NCI-H2171 treated with DMSO at 0.1 percent for 48 hours (cell line): ENCODE measurements at regions not wholly inside any gene's neighbourhood (a gene's known extent, or its start where the extent isn't known, plus 50 kb on each side); places are given as distances from the start of the nearest gene placed in this dataset.
A peak's percentile ranks its signal among the peaks of the same experiment; 100 is the strongest.
"Not testable (repeated sequence)": the region's sequence is repeated elsewhere in the genome, so short reads cannot be mapped to it uniquely, and the experiment has no call there.

Experiments used
- DNase-seq: peaks from one replicate; lab custom pipeline; 2025; lab: John Stamatoyannopoulos, UW

GRCh38 chr10:109809954-109810353, 113.4 kb downstream of the XPNPEP1 start:
- not testable (repeated sequence) for DNase-seq

GRCh38 chr10:109801191-109801590, 122.1 kb downstream of the XPNPEP1 start:
- not testable (repeated sequence) for DNase-seq

DNA sequence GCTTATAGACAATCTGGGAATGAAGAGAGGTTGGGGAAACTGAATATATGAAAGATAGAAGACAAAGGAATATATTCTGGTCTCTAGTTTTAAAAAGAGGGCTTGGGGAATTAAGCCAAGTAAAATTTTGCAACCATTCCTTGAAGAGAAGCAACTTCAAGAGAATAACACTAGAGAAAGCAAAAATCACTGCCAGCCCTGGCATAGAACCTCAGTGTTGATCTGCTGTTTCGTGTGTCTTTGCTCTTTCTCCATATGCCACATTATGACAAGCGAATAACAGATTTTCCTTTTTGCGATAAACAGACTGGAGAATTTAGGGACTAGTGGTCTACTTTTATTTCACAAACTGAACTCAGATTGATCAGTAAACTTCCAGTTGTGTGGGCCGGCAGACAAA, 132.7 kb downstream of the XPNPEP1 start:
- no peak for DNase-seq

DNA sequence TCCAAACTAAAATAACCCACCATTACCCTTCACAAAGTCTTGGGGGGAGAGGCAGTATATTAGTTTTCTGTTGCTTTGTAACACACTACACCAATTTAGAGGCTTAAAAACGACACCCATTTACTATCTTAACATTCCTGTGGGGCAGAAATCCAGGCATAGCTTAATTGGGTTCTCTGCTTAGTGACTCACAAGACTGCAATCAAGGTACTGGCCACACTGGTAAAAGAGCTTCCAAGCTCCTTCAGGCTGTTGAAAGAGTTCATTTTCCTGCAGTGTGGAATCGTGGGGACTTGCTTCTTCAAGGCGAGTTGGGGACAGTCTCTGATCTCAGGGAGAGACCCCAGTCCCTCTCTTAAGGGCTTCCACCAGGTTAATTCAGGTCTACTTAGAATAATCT, 139.1 kb downstream of the XPNPEP1 start:
- DNase-seq: no peak

- DNase-seq: no peak
Measured at GRCh38 chr10:109783286-109783685, 140.0 kb downstream of the XPNPEP1 start.

DNA sequence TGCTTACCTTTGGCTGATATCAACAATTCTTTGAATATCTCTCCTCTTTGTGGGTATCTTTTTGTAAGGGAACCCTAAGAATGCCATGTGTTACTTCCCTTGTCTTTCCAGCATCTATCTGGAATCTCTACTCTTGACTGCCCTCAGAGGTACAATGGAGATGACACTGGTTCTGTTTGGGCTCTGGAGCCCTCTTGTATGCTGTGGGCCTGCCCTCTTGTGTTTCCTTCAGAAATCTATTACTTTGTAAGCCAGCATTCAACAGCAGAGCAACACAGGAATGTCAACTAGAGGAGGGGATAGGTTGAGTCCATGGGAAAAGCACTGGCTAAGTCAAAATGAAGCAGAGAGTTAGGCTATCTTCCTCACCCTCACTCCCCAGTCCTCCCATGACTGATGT, 142.3 kb downstream of the XPNPEP1 start:
- no peak for DNase-seq

DNA sequence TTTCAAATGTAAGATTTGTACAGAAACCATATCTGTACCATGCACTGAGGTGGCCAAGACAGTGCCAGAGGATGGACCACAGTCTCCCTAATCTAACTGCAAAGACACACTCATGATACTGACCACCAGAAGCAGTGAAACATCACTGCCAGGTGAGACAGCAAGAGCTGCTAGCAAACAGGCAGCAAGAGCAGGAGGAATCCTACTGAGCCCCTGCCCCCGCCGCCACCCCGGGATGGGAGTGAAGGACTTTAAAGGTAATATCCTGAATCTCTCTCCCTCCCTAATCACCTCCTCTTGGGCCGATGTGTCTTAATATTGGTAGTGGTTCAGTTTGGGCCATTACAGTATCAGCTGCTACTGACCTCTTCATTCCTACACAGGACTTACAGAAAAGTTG, 144.3 kb downstream of the XPNPEP1 start:
- DNase-seq: no peak

- DNase-seq: no peak
Measured at GRCh38 chr10:109774121-109774440, 149.2 kb downstream of the XPNPEP1 start.

DNA sequence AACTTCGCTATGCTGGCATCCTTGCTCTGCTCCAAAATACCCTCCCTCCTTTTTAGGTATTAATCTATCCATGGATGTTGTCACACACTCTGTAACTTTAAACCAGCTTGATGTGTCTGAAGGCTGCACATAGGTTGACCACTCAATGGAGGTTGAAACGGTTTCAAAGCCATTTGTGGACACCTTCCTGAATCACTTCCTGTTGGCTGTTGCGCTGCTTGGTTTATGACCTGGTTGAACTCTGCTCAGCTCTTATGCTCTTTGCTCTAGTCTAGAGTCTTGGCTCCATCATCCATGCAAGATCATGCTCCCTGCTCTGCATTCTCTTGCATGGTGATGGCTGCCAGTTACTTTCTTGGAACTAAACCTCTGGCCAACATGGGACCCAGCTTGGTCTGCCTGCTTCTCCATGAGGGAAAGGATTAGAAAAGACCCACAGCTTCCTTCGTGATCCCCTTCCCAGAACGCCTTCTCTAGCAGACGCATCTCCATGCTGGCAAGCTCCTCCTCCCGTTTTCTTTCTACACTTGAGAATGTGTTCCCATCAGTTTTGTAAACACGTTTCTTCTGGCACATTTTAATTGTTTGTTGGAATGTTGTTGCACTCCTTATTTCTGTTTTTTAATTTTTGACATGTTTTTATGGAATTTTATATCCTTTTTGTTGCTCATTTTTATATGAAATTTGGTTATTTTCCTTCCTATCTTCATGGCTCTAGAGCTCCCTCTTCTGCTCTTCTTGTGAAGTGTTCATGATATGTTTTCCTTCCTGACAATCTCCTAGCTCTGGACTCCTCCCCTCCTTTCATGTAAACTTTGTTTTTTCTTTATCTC, 149.8 kb downstream of the XPNPEP1 start:
- DNase-seq: peak; percentile 33

DNA sequence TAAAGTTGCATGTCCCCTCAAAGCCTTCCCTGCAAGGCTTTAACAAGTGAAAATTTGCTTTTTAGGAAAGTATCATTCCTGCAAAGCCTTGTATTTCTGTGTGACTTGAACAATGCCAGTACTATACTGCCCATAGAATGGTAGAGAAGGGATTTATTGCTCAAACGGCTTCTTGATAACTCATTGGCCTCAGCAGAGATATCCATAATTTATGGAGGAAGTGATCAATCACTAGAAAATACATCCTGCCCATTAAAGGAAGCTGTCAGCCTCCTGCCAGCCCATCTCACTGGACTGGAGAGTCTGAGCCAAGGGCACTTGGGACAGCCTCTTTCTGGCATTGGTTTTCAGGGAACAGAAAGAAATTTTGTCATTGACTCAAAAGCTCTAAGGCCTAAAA, 152.6 kb downstream of the XPNPEP1 start:
- DNase-seq: no peak

GRCh38 chr10:109769966-109770365, 153.3 kb downstream of the XPNPEP1 start:
- no peak for DNase-seq

DNA sequence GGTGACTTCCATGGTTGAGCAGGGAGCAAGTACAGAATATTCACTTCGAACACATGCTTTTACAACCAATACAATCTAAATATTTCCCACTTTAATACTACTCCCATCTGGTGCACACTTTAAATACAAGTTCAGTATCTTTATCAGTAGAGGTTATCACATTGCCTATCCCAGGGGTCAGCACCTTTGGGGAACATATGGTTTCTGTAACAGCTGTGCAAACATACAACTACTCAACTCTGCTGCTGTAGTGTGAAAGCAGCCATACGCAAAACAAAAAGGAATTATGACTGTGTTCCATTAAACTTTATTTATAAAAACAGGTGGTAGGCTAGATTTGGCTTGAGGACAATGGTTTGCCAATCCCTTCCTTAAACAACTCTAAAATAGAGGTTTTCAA, 157.5 kb downstream of the XPNPEP1 start:
- DNase-seq: peak; percentile 47

- DNase-seq: no peak
Measured at GRCh38 chr10:109762555-109762954, 160.8 kb downstream of the XPNPEP1 start.

- not testable (repeated sequence) for DNase-seq
Measured at GRCh38 chr10:109757670-109758069, 165.6 kb downstream of the XPNPEP1 start.

GRCh38 chr10:109746861-109747260, 176.4 kb downstream of the XPNPEP1 start:
- no peak for DNase-seq

DNA sequence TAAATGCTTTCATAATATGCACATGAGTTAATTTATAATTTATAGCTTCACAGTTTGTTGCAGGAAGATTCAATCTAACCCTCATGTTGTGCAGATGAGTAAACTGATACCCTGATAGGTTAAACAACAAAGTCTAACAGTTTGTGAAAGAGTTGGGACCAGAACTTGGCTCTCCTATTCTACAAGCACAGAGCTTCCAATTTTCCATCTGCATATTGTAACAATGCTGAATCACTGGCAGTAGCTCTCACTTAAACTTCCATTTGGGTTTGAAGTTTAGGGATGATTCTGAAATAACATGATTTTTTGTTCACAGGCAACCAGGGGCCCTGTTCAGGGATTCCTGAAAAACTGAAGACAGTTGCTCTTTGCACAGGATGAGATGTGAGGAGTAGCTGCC, 179.3 kb downstream of the XPNPEP1 start:
- DNase-seq: no peak

DNA sequence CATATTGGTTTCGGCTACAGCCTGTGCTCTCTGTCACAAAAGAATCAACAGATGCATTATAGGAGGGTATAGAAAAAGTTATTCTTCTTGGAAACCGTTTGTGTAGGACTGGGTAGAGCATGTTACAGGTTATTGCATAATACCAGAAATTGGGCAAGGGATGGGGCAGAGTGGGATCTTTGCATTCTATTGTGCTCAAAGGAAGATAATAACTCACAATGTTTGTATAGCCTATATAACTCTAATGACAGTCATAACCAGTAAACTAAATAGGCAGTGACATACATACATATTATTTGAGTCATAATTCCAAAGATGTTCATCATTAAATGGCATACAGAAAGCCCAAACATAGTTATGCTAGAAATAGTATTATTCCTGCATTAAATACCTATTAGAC, 179.7 kb downstream of the XPNPEP1 start:
- no peak for DNase-seq

GRCh38 chr10:109743146-109743545, 180.2 kb downstream of the XPNPEP1 start:
- no peak for DNase-seq

GRCh38 chr10:109741712-109742111, 181.6 kb downstream of the XPNPEP1 start:
- no peak for DNase-seq

DNA sequence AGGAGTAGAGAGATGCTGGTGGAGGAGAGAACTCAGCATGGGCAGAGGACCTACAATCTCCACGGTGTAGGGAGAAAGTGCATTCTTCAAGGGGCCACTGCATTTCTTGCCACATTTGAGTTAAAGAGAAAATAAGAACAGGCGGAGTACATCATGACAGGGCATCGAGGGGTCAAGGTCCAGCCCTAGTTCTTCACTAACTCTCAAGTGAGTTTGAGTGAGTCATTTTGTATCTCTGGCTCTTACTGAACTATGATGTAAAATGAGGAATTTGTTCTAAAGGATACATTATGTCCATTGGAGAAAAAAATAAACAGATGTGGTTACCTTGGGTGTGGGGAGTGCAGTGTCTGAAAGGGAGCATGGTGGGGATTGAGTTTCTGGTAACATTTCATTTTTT, 182.9 kb downstream of the XPNPEP1 start:
- DNase-seq: no peak

- DNase-seq: no peak
Measured at GRCh38 chr10:109737626-109738025, 185.7 kb downstream of the XPNPEP1 start.

DNA sequence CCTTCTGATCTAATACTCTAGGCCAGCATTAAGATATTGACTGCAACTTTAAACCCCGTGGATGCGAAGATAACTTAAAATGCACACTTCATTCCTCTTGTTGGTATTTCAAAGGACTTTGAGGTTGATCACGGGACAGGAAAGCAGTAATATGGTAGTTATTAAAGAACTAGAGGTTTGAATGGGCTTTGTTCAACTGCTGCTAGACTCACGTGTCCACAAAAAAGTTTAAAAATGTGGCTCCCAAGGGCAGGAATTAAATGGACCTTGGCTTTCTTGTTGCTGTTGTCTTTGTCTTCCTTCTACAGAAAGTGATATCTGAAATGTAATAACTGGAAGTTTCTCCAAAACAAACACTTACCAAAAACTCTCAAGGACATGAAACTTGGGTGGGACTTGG, 186.3 kb downstream of the XPNPEP1 start:
- DNase-seq: no peak

DNA sequence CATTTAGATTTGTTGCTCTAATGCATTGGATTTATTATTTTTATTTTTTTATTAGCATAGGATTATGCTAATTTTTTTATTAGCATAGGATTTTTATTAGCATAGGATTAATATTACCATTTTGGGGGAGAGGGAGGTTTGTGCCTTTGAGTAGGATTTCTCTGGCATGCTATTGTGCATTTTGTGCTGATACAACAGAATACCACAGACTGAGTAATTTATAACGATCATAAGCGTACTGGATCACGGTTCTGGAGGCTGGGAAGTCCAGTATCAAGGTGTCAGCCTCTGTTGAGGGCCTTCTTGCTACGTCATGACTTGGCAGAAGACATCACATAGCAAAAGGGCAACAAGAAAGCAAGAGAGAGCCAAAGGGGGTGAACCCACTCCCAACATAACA, 187.5 kb downstream of the XPNPEP1 start:
- no peak for DNase-seq

- no peak for DNase-seq
Measured at GRCh38 chr10:109732254-109732965, 190.9 kb downstream of the XPNPEP1 start.
